ENCODE measurements at regions not wholly inside any gene's neighbourhood (a gene's known extent, or its start where the extent isn't known, plus 50 kb on each side); places are given as distances from the start of the nearest gene placed in this dataset.
"Not testable (repeated sequence)": the region's sequence is repeated elsewhere in the genome, so short reads cannot be mapped to it uniquely, and the experiment has no call there.

DNA sequence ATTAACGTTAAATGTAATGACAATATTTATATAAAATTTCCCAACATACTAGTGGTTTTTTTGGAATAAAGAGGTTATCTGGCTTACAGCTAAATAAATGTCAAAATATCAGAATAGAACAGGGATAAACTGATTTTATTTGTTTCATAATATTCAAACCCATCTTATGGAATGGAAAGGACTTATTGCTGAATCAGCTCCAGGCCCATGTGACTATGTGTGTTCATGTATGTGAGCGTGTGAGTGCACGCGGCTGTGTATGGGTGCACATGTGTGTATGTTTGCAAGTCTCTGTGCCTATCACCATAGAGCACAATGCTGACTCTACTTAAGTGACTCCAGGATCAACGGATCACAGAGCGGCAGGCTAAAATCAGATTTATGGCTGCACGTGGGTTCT, 392.3 kb upstream of the GRM7 start:
- no peak for DNase-seq

- DNase-seq = no peak
Measured at GRCh38 chr3:6471744-6472143, 389.2 kb upstream of the GRM7 start.

DNA sequence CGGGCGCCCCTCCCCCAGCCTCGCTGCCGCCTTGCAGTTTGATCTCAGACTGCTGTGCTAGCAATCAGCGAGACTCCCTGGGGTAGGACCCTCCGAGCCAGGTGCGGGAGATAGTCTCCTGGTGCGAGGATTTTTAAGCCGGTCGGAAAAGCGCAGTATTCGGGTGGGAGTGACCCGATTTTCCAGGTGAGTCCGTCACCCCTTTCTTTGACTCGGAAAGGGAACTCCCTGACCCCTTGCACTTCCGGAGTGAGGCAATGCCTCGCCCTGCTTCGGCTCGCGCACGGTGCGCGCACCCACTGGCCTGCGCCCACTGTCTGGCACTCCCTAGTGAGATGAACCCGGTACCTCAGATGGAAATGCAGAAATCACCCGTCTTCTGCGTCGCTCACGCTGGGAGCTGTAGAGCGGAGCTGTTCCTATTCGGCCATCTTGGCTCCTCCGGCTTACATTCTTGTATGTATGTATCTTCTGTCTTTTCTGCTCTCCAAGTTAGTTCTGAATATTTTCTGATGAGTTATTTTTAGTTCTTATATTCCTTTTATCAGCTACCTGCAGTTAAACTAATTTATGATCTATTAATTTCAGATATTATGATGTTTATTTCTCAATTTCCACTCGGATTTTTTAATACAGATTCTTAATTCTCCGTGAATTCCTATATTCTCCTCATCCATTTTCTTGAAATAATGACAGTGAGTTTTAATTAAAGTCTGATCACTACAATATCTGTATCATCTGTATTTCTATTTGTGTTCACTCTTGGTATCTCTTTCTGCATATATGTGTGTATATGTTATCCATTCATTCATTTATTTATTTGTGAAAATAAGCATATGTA, 370.2 kb upstream of the GRM7 start:
- not testable (repeated sequence) for DNase-seq

DNA sequence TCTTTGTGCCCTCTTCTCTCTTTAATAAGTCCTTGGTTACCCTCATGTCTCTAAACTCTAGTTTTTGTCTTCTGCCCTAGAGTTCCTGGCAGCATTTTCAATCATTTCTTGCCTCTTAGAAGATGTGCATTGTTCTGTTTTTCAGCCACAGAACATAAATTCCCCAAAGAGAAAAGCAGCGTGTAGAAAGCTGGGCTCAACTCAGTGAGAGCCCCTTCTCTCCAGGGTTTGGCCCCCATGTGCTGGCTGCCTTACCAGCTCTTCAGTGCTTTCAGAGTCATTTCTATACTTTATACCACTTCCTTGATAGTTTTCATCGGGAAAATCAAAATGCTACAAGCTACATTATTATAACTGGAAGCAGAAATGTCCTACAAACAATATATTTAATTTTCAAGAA, 369.1 kb upstream of the GRM7 start:
- no peak for DNase-seq

- DNase-seq = no peak
Measured at GRCh38 chr3:6492306-6492705, 368.6 kb upstream of the GRM7 start.

- DNase-seq = not testable (repeated sequence)
Measured at GRCh38 chr3:6498944-6499343, 362.0 kb upstream of the GRM7 start.

DNA sequence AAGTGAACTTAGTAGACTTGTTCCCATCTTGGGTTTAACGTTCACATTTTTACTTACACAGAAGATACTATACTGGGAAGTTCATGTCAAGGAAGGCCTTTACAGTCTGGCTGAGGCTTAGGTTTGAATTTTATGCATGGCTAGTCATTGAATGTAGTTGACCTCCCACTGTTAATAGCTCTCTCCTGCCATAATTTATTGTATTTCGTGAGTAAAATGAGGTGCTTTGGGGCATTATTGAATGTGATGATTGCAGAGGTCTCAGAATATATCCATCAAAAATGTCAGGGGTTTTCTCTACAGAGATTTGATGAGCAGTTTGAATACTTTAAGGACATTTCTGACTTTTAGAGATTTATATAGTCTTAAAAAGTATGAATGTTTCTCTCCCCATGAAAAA, 356.6 kb upstream of the GRM7 start:
- no peak for DNase-seq

GRCh38 chr3:6504834-6505233, 356.1 kb upstream of the GRM7 start:
- no peak for DNase-seq

DNA sequence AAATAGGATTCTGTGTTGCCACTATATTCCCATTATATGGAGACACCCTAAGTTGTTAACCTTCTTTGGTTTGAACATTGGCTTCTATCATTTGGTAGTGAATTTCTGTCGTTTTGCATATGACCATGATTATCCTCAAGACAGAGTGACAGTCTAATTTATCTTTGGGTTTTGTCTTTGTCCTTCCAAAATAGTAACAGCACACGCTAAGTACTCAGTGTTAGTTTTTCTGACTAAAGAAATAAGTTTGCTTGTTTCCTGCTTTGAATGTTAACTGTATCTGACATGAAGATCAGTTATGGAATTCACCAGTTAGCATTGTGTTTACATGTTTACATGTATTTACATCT, 352.5 kb upstream of the GRM7 start:
- DNase-seq = no peak

- DNase-seq = no peak
Measured at GRCh38 chr3:6509576-6509975, 351.3 kb upstream of the GRM7 start.

DNA sequence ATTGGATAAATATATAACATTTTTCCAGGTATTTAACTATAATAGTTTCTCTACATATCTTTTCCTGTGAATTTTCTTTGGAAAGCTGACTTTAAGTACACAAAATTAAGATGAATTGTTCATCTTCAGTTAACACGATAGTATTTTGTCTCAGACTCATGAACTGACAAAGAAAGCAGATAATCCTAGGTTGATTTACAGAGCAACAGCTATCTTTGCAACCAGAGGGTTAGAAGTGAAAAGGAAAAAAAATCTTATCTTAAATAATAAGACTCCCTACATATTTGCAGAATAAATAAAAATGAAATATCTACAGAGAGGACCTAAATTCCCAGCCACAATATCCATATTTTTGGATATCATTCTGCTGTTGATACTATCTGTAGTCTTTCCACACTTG, 350.2 kb upstream of the GRM7 start:
- no peak for DNase-seq

- DNase-seq = no peak
Measured at GRCh38 chr3:6512172-6512800, 348.6 kb upstream of the GRM7 start.

GRCh38 chr3:6516143-6516542, 344.8 kb upstream of the GRM7 start:
- no peak for DNase-seq

GRCh38 chr3:6516694-6517093, 344.2 kb upstream of the GRM7 start:
- DNase-seq = no peak

GRCh38 chr3:6518709-6519345, 342.1 kb upstream of the GRM7 start:
- DNase-seq = no peak

DNA sequence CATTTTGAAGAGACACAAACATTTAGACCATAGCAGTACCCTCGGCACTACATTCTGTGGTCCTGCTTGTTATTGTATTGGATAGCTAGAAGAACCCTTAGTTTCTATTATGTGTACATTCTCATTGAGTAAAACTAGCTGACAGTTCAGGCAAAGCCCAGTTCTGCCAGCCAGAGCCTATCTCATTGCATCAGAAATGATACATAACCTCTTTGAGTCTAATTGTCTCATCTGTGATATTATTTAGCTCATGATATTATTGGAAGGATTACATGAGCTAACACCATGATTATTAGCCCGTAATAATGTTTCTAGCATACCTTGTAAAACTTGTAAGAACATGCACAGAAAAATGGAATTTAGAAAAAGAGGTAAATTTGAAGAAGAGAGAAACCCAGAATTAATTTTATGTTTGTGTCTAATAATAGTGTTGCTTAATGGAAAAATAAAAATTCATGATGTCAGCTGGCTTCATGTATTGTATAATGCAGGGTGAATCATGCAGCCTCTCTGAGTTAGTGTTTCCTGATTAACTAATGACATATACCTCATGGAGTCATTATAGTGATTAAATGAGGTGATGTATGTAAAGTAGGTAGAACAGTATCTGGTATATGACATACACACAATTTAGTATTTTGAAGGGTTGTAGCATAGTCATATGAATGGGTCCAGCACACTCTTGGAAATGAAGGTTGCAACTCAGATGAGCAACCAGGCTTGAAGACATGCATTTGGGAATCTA, 339.4 kb upstream of the GRM7 start:
- no peak for DNase-seq

GRCh38 chr3:6522191-6522590, 338.7 kb upstream of the GRM7 start:
- DNase-seq = no peak

GRCh38 chr3:6523043-6523442, 337.9 kb upstream of the GRM7 start:
- DNase-seq = no peak

GRCh38 chr3:6524479-6524878, 336.4 kb upstream of the GRM7 start:
- no peak for DNase-seq

- no peak for DNase-seq
Measured at GRCh38 chr3:6526321-6526720, 334.6 kb upstream of the GRM7 start.

GRCh38 chr3:6526861-6527260, 334.1 kb upstream of the GRM7 start:
- no peak for DNase-seq

DNA sequence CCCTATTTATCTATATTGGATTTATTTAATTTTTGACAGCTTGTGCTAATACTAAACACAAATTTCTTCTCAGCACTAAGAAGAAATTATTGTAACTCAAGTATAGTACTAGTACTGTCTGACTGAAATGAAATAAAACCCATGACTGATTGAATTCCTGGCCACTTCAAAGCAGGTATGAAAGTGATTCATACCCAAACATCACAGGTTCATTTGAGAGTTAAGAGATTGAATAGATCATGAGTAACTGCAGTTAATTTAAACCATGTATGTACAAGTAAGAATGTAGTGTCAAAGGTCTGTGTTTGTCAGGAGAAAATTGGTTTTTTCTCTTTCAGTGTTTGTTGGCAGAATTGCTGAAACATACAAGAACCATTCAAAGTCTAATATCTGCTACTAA, 332.0 kb upstream of the GRM7 start:
- no peak for DNase-seq

- no peak for DNase-seq
Measured at GRCh38 chr3:6531153-6531552, 329.8 kb upstream of the GRM7 start.

- no peak for DNase-seq
Measured at GRCh38 chr3:6532101-6532500, 328.8 kb upstream of the GRM7 start.
